GM12865 (cell line): ENCODE measurements at regions not wholly inside any gene's neighbourhood (a gene's known extent, or its start where the extent isn't known, plus 50 kb on each side); places are given as distances from the start of the nearest gene placed in this dataset.
A peak's percentile ranks its signal among the peaks of the same experiment; 100 is the strongest.

Source experiments
- DNase-seq: peaks from one replicate; pipeline ENCODE4 v3.0.0; 2010; ENCODE audit warnings: low read depth
- H3K4me3 ChIP-seq: 2 replicates; pipeline ENCODE4 v1.5.1; 2011; ENCODE audit warnings: mild to moderate bottlenecking, low read depth, low read length, control low read depth
- CTCF ChIP-seq: IDR thresholded peaks from 2 replicates; pipeline ENCODE4 v1.5.1; 2011; ENCODE audit warnings: low read length, control low read depth, low read depth, inconsistent platforms; ENCODE audit not compliant: insufficient read depth; ENCODE audit errors: missing control alignments

GRCh38 chr21:28516991-28517592, 475.6 kb downstream of the LTN1 start:
- DNase-seq, result peak; percentile 85
- no peak overlapping the region for H3K4me3 ChIP-seq
- peak; percentile 87 for TF ChIP-seq CTCF

- TF ChIP-seq CTCF, result no peak
- no peak for DNase-seq
- H3K4me3 ChIP-seq, result no peak overlapping the region
These were observed 476.7 kb downstream of the LTN1 start for GRCh38 chr21:28516021-28516420.

GRCh38 chr21:28513428-28513827, 479.2 kb downstream of the LTN1 start:
- H3K4me3 ChIP-seq, result no peak overlapping the region
- no peak for DNase-seq

GRCh38 chr21:28509031-28509430, 483.6 kb downstream of the LTN1 start:
- no peak for DNase-seq
- no peak overlapping the region for H3K4me3 ChIP-seq
- TF ChIP-seq CTCF, result no peak

More at GRCh38 chr21:28513428-28513827, 479.2 kb downstream of the LTN1 start:
- TF ChIP-seq CTCF, result no peak

GRCh38 chr21:28508126-28508525, 484.6 kb downstream of the LTN1 start:
- no peak for DNase-seq
- no peak for TF ChIP-seq CTCF
- H3K4me3 ChIP-seq, result no peak overlapping the region

GRCh38 chr21:28496517-28496916, 496.2 kb downstream of the LTN1 start:
- TF ChIP-seq CTCF, result no peak
- DNase-seq, result no peak
- H3K4me3 ChIP-seq, result no peak overlapping the region

- no peak for TF ChIP-seq CTCF
- no peak for DNase-seq
- no peak overlapping the region for H3K4me3 ChIP-seq
These were observed 500.6 kb downstream of the LTN1 start for GRCh38 chr21:28492127-28492526.
